ENCODE measurements at regions not wholly inside any gene's neighbourhood (a gene's known extent, or its start where the extent isn't known, plus 50 kb on each side); places are given as distances from the start of the nearest gene placed in this dataset.

GRCh38 chr15:47516558-47516957 is 200.7 kb upstream of the SEMA6D start:
- Histone ChIP-seq H3K79me2 (ENCODE audit: control insufficient read depth in 1 of 2, insufficient read depth in 2 of 2, low read length in 2 of 2) (no peaks in the 10 kb centered on the region), H2BK15ac (ENCODE audit: low read length) (no peak overlapping the region), H3K14ac (ENCODE audit: insufficient read length) (no peak overlapping the region), H3K9ac (replicated peaks in 1 of 4; ENCODE audit: extremely low read depth in 1 of 4, low read depth in 3 of 4, low read length in 3 of 4) (no peak overlapping the region), H2BK120ac (replicated peaks; ENCODE audit: low read depth, low read length) (no peak overlapping the region), H4K5ac (ENCODE audit: insufficient read length, low read depth, low read length) (no peak overlapping the region), H3K4me3 (ENCODE audit: extremely low read depth in 1 of 4, insufficient read depth in 2 of 4, low read depth in 3 of 4, low read length in 4 of 4) (no peak overlapping the region), H3K4me2 (ENCODE audit: insufficient read depth in 1 of 2, low read depth in 2 of 2, low read length in 2 of 2) (no peak overlapping the region), H3K4ac (replicated peaks; ENCODE audit: insufficient read length, low read depth, low read length) (no peak overlapping the region), H2BK20ac (ENCODE audit: low read length) (no peak overlapping the region), H3K18ac (ENCODE audit: extremely low read depth, low read length) (no peak overlapping the region), H2BK5ac (ENCODE audit: low read depth, low read length) (no peak overlapping the region), H3K23me2 (ENCODE audit: low read depth, low read length) (no peaks in the 10 kb centered on the region; the same call in 1 of the 2 replicates), H3K36me3 (ENCODE audit: control insufficient read depth in 2 of 4, insufficient read depth in 4 of 4, low read length in 3 of 4) (no peaks in the 10 kb centered on the region), H2BK12ac (ENCODE audit: low read depth, low read length) (no peak overlapping the region), H4K91ac (replicated peaks; ENCODE audit: insufficient read length, low read length) (no peak overlapping the region), H4K20me1 (replicated peaks in 1 of 2; ENCODE audit: control insufficient read depth in 1 of 2, insufficient read depth in 2 of 2, low read length in 2 of 2) (no peaks in the 10 kb centered on the region), H2AK5ac (ENCODE audit: low read depth, low read length) (no peak overlapping the region), H3K27ac (ENCODE audit: low read depth, low read length) (no peak overlapping the region), H3K56ac (replicated peaks; ENCODE audit: insufficient read length, low read depth, low read length) (no peak overlapping the region), H3K79me1 (ENCODE audit: low read depth, low read length) (no peaks in the 10 kb centered on the region), H2AFZ (ENCODE audit: low read length) (no peak overlapping the region), H3K27me3 (replicated peaks in 1 of 4; ENCODE audit: control insufficient read depth in 3 of 4, extremely low read depth in 1 of 4, insufficient read depth in 3 of 4, low read length in 3 of 4) (no peaks in the 10 kb centered on the region), H4K8ac (ENCODE audit: extremely low read depth, insufficient read depth, low read length) (no peak overlapping the region), H3K4me1 (replicated peaks in 1 of 4; ENCODE audit: control insufficient read depth in 3 of 4, insufficient read depth in 4 of 4, low read length in 3 of 4) (no peaks in the 10 kb centered on the region), H3K23ac (ENCODE audit: insufficient read length) (no peak overlapping the region), H3K9me3 (ENCODE audit: insufficient read depth in 2 of 2, low read depth in 1 of 2, low read length in 1 of 2) (no peaks in the 10 kb centered on the region)
- CTCF ChIA-PET (ENCODE audit: partially characterized antibody): interaction anchor here (0.5 to 1.9 kb wide), 6 partner anchors 12 to 146 kb away, joined by 3 to 7 read pairs (median 3); no protein-coding TSS in a partner anchor
- TF ChIP-seq CTBP2 (IDR thresholded peaks at IDR 0.05; ENCODE audit: borderline replicate concordance, insufficient read depth, insufficient read length, low read length): no peak
- TF ChIP-seq, protein P1, sequence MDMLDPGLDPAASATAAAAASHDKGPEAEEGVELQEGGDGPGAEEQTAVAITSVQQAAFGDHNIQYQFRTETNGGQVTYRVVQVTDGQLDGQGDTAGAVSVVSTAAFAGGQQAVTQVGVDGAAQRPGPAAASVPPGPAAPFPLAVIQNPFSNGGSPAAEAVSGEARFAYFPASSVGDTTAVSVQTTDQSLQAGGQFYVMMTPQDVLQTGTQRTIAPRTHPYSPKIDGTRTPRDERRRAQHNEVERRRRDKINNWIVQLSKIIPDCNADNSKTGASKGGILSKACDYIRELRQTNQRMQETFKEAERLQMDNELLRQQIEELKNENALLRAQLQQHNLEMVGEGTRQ (IDR thresholded peaks at IDR 0.05; ENCODE audit: low read length): no peak
- FAIRE-seq (no peak), DNase-seq (ENCODE audit: low read depth in 1 of 2, low spot score in 2 of 2) (no peak)
- POLR2A ChIA-PET (ENCODE audit: partially characterized antibody): no interaction called here
- WGBS, 2 experiments (ENCODE audit: extremely low coverage in 1 of 2, insufficient coverage in 1 of 2, insufficient read length in 1 of 2, insufficient replicate concordance in 2 of 2, low coverage in 1 of 2, low lambda C conversion rate in 2 of 2, missing lambda C conversion rate in 1 of 2): 95% methylated on average over 2 of the region's 2 CpGs; no CpG with 5 or more reads in 1 of the 2 experiments

Measured in H1 (cell line).